Loucy (cell line): ENCODE measurements at regions not wholly inside any gene's neighbourhood (a gene's known extent, or its start where the extent isn't known, plus 50 kb on each side); places are given as distances from the start of the nearest gene placed in this dataset.

Experiments
- CTCF ChIP-seq: fragments of 200-600 bp; sonication (generic); conservative IDR thresholded peaks from 2 replicates; pipeline ENCODE4 v1.5.1; 2014; ENCODE audit warnings: mild to moderate bottlenecking, antibody characterized with exemption, low read length
- EZH2phosphoT487 ChIP-seq: fragments of 200-600 bp; IDR thresholded peaks from 2 replicates; pipeline ENCODE4 v1.6.1; 2018; ENCODE audit warnings: antibody characterized with exemption, mild to moderate bottlenecking, moderate library complexity, borderline replicate concordance

GRCh38 chr6:78561015-78561414, 306.3 kb upstream of the IRAK1BP1 start:
- TF ChIP-seq CTCF (no peak), EZH2phosphoT487 (no peak)
